Mucosa of descending colon (tissue), 3 donors: ENCODE measurements at regions not wholly inside any gene's neighbourhood (a gene's known extent, or its start where the extent isn't known, plus 50 kb on each side); places are given as distances from the start of the nearest gene placed in this dataset.

Experiments
- ATAC-seq: fragments of 200-7000 bp; cut with Tn5 transposase; one replicate; pipeline ENCODE4 v1.9.1; 2020; ENCODE audit warnings: mild to moderate bottlenecking, moderate library complexity
- DNase-seq, 3 donors: peaks; one replicate each; pipeline ENCODE4 v3.0.0-alpha.2; 2020
- H3K36me3 ChIP-seq: fragments of 200-600 bp; one replicate; pipeline ENCODE4 v1.8.0; 2021; ENCODE audit warnings: low read depth, mild to moderate bottlenecking
- H3K4me1 ChIP-seq: fragments of 200-600 bp; one replicate; pipeline ENCODE4 v1.8.0; 2021; ENCODE audit warnings: low read depth, mild to moderate bottlenecking
- H3K4me3 ChIP-seq: fragments of 200-600 bp; one replicate; pipeline ENCODE4 v1.8.0; 2021; ENCODE audit warnings: mild to moderate bottlenecking
- H3K9me3 ChIP-seq: fragments of 200-600 bp; one replicate; pipeline ENCODE4 v1.8.0; 2021; ENCODE audit warnings: mild to moderate bottlenecking
- intact Hi-C, 2 donors: fragments of 100-400 bp; cut with DNase I in 1 of 2; cut with micrococcal nuclease in 1 of 2; formaldehyde crosslinking; loops; one replicate each; pipeline versions ENCODE4 v1.11.0 to v1.11.1; 2022; cut with DNase I, micrococcal nuclease
- TF ChIP-seq, protein P1 (sequence below): fragments of 200-600 bp; IDR thresholded peaks from one replicate; pipeline ENCODE4 v1.8.0; 2022; ENCODE audit warnings: antibody characterized with exemption, mild to moderate bottlenecking
- donor health status: DM: no; HTN: no; CAD: no; lungs with moderate emphysema.
- donor health status: DM: no; HTN: no; CAD: no.
- donor health status: DM: no; HTN: yes; CAD: no.

DNA sequence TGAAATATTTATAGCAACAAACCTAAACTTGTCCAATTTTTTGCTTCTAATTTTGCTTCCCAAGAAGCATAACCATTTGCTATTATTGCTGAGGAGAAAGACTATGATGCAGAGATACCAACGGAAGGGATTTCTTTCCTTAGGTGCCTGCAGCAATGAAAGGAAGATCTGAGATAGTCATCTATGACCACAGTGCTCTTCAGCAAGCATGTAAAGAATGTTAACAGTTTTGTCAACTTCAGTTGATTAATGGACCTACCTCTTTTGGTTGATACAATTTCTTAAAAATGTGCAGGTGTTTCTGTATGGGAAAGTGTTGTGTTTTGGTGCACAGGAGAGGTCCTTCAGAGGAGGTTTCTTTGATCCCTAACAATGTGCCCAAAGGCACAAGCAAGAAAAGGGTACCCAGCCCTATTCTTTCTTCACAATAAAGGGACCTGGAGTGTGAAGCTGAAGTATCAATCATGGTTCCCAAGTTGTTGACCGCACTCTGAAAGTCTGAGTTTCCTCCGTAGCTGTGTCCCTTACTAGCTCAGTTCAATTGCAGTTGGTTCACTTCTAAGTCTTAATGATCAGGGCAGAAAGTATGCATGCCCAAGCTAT is 307.7 kb upstream of the KCNH8 start:
- DNase-seq (no peak), ATAC-seq (no peak)
- Histone ChIP-seq H3K4me3 (no peak overlapping the region), H3K9me3 (no peaks in the 10 kb centered on the region), H3K4me1 (no peaks in the 10 kb centered on the region), H3K36me3 (no peaks in the 10 kb centered on the region)
- TF ChIP-seq, protein P1, sequence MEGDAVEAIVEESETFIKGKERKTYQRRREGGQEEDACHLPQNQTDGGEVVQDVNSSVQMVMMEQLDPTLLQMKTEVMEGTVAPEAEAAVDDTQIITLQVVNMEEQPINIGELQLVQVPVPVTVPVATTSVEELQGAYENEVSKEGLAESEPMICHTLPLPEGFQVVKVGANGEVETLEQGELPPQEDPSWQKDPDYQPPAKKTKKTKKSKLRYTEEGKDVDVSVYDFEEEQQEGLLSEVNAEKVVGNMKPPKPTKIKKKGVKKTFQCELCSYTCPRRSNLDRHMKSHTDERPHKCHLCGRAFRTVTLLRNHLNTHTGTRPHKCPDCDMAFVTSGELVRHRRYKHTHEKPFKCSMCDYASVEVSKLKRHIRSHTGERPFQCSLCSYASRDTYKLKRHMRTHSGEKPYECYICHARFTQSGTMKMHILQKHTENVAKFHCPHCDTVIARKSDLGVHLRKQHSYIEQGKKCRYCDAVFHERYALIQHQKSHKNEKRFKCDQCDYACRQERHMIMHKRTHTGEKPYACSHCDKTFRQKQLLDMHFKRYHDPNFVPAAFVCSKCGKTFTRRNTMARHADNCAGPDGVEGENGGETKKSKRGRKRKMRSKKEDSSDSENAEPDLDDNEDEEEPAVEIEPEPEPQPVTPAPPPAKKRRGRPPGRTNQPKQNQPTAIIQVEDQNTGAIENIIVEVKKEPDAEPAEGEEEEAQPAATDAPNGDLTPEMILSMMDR: no peak
- intact Hi-C loops: no loop called here

GRCh38 chr3:18838758-18839157 is 309.6 kb upstream of the KCNH8 start:
- H3K36me3 ChIP-seq: no peaks in the 10 kb centered on the region
- DNase-seq: no peak
- no peak for ATAC-seq
- no peaks in the 10 kb centered on the region for H3K4me1 ChIP-seq
- H3K4me3 ChIP-seq: no peak overlapping the region
- intact Hi-C loops: no loop called here
- H3K9me3 ChIP-seq: no peaks in the 10 kb centered on the region
- TF ChIP-seq, protein P1: no peak

DNA sequence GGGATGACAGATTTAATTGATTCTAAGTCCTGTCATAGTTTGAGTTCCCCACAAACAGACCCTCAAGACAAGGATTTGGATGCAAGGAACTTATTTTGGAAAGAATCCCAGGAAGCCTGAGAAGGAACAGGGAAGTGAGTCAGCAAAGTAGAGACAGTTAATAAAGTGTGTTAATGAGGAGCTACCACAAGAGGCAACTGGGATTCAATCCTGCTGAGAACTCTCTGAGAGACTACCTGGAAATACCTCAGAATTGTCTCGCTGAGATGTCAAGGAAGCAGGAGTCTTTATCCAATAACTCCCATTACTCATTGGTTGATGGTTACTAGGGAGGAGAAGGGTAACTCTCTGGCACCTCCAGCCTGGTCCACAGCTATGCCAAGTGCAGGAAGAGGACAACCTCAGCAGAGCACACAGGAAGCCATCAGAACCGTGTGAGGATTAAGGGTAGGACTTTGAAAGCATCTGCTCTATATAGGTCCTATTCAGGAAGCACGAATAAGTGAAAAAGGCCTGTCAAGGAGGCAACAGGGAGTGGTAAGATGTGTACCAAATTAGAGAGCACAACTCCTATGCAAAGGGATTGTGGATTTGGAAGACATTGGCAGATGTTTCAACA is 311.1 kb upstream of the KCNH8 start:
- H3K36me3 ChIP-seq: no peaks in the 10 kb centered on the region
- intact Hi-C loops: no loop called here
- ATAC-seq (no peak), DNase-seq (no peak)
- TF ChIP-seq, protein P1: no peak
- H3K9me3 ChIP-seq: no peaks in the 10 kb centered on the region
- no peak overlapping the region for H3K4me3 ChIP-seq
- H3K4me1 ChIP-seq: no peaks in the 10 kb centered on the region

DNA sequence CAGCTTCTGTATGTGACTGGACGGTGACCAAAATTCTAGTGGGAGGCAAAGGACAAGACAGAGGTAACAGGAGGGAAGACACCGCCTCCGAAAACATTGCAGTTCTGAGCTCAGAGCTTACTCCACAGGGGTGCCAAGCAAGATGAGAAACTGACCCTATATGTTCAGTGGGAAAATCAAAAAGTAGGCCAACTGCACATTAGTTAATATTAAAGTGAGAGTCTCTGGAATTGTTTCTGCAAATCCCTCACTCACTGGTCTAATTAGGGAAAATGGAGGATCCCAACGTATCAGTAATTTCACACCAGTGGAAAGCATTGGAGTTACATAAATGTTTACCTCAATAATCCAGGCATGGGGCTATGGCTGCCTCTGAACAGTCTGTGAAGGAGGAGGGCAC is 313.3 kb upstream of the KCNH8 start:
- DNase-seq (no peak), ATAC-seq (no peak)
- H3K4me1 ChIP-seq: no peaks in the 10 kb centered on the region
- no peaks in the 10 kb centered on the region for H3K36me3 ChIP-seq
- H3K4me3 ChIP-seq: no peak overlapping the region
- no peaks in the 10 kb centered on the region for H3K9me3 ChIP-seq
- intact Hi-C loops: no loop called here
- TF ChIP-seq, protein P1: no peak

DNA sequence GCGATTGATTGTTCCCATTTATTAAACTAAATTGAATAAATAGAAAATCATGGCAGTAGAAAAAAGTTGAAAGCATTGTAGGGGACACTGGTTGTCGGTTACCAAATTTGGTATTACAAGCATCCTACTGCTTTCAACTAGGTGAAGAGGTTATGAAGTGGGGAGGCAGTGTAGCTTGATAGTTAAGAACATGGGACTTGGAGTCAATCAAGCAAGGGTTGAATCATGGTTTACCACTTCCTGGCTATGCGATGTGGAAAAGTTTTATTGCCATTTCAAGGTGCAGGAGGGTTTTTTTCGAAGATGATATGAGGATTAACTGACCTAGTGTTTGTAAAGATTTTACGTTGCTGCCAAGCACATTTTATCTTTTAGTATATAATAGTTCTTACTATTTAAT is 318.2 kb upstream of the KCNH8 start:
- Histone ChIP-seq H3K9me3 (no peaks in the 10 kb centered on the region), H3K4me1 (no peaks in the 10 kb centered on the region), H3K4me3 (no peak overlapping the region), H3K36me3 (no peaks in the 10 kb centered on the region)
- no peak for ATAC-seq
- intact Hi-C loops: no loop called here
- TF ChIP-seq, protein P1: no peak
- no peak for DNase-seq
